GM18499 (cell line): ENCODE measurements at regions not wholly inside any gene's neighbourhood (a gene's known extent, or its start where the extent isn't known, plus 50 kb on each side); places are given as distances from the start of the nearest gene placed in this dataset.
"Not testable (repeated sequence)": the region's sequence is repeated elsewhere in the genome, so short reads cannot be mapped to it uniquely, and the experiment has no call there.

Experiments
- ATAC-seq: cut with Tn5 transposase; IDR thresholded peaks from one replicate; pipeline ENCODE4 v1.9.1; 2021; ENCODE audit warnings: moderate number of reproducible peaks; ENCODE audit not compliant: insufficient read depth, unreplicated experiment

DNA sequence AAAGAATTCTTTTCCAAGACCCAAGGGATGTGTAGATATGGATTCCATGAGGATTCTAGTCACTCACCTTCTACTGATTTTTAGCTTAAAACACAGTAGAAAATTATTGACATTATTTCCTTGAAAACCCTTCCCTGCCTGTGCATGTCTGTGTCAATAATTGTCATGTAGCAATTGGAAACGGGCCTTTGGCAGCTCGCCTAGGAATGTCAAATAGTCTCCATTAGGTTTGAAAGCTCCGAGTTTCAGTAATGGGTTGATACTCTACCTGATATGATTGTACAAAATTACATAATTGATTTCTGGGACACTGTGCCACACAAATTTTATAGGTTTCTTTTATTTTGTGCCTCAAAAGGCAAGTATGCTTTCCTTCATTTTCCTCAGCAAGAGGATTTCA is 515.2 kb upstream of the ARID1B start:
- ATAC-seq = no peak

DNA sequence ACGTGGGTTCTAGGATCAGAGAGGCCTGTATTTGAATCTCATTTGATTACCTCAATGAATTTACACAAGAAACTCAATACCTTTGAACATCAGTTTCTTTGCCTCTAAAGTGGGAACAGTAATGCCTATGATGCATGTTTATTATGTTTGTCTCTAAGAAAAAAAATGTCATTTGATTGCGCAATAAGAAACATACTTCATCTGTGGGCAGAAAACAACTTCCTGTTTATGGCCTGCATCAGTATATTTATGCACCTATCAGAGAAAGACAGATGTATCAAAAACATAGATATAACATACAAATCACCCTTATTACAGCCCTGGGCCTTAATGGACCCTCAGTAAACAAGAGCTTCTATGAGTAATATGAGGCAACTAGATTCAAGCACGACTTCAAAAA is 516.4 kb upstream of the ARID1B start:
- no peak for ATAC-seq

DNA sequence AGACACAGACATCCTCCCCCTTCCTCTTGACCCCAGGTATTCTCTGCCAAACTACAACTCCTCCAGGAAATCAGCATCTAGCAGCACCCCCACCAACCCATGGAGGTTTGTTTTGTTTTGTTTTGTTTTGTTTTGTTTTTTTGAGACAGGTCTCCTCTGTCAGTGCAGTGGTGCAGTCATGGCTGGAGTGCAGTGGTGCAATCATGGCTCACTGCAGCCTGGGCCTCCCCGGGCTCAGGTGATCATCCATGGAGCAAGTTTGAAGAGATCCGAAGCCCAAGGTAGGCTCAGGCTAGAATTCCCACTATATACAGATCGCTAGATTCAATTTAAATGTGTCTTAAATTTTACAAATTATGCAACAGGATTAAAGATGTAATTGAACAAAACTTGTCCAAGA is 518.2 kb upstream of the ARID1B start:
- no peak for ATAC-seq

DNA sequence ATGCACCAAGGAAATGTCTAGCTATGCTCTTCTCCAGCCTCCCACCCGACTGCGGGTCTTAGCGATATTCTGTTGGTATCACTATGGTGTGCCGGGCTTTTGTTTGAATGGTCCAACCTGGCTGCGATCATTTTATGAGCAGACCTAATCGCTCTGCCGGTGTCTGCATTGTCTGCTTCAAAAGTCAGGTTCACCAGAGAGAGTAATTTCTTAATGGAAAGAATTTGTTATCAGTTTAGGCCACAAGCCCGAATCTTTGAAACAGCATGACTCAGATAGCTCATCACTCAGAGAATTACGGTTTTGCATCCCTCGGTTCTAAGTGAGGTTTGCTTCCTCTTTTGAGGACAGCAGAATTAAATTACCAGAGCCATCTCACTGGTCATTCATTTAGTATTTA is 521.0 kb upstream of the ARID1B start:
- ATAC-seq = no peak

DNA sequence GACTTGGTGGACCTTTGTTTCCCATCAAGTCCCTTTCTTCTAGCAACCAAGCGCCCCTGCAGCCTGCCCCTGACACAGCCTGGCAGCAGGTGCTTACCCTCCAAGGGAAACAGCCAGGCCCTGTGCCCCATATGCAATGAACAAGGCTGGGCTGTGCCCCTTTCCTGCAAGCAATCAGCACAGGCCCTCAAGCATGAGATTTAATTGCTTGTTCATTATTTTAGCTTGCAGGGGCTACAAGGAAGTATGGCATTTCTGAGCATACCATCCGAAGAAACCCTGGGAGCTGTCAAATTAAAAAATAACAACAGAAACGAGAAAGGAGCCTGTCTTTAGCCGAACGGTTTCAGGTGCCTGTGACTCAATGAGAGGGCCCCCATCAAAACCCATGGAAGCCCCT is 522.9 kb upstream of the ARID1B start:
- ATAC-seq = no peak

DNA sequence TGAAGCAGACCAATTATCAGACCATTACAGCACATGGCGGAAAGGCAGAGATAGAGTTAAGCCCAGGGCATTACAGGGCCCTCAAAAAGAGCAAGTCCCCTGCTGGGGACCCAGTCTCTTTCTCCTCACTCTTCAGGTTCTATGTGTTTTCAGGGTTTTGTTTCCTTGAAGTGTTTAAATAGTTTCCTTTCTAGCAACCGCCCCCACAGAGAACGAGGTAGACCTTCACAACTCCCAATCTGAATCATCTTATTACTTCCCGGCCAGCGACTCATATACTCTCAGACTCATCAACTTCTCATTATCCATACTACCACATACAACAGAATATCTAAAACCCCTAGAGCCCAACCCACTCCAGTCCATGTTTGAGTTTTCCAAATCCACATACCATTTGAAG is 526.6 kb upstream of the ARID1B start:
- ATAC-seq = no peak

DNA sequence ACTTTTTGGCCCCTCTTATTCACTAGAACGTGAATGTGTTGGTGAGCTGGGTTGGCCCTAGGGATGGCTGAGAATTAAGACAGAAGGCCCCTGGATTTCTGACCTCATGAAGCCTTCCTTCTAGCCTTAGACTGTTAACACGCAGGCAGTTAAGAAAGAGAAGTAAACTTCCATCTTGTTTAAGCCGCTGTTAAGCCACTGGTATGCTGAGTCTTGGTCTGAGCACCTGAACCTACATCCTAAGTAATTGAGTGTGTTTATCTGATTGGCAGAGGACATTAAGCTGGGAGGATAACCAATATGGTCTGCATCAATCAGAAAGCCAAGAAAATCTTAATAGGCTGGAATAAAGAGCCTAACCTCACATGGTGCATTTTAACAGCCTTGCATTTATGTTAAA is 535.0 kb upstream of the ARID1B start:
- no peak for ATAC-seq

DNA sequence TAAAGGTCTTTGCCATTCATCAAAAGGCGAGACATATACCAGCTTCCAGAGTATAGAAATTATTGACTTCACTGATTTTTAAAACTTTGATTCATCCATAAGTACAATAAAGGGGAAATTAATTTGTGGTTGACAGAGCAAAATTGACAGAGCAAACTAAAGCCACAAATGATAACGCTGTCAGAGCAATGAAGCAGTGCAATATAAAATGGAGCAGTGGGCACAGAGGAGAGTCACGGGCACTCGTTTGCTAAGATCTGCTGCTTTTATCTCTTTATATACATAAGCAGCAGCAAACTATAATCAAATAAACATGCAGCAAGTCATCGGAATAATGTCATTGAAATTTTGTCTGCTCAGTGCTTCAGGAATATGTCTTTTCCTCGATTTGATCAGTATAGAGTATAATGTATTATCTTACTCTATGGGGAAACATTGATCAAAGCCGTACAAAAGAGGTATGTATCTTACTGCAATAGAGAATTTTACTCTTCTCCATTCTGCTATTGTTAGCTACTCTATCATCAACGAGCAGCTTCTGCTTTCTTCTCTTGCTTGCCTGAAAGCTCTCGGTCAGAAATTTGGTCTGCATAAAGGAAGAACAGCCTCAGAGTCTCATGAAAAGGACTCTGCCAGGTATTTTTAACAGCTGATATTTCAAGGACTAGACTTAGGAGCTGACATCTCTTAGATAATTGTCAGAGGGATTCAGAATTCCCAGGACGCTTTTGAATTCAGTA is 546.0 kb upstream of the ARID1B start:
- no peak for ATAC-seq

DNA sequence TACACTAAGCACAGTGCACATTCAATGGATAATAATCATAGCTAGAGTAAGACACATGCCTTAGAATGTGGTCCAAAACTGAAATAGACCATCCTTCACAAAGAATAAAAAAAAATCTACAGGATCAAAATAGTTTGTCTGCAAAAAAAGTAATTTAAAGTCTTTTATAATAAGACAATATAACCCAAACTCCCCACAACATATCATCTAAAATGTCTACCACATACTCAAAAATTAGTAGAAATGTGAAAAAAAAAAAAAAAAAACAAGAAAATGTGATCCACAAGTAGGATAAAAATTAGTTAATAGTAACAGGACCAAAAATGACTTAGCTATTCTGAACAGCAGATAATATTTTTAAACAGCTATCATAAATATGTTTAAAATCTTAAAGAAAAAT is 557.2 kb upstream of the ARID1B start:
- ATAC-seq = no peak

DNA sequence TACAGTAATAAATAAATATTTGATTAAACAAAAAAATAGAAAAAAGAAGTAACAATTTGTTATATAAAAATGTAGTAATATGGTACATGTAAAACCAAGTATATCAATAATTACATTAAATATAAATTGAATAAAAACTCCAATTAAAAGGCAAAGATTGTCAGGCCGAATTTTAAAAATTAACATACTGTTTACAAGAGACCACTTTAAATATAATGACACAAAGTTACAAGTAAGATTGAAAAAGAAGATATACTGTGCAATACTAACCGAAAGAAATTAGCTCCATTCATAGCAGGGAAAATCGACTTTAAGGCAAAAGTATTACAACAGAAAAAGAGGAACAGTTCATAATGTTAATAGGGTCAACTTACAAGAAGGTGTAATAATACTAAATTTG is 571.5 kb upstream of the ARID1B start:
- no peak for ATAC-seq

DNA sequence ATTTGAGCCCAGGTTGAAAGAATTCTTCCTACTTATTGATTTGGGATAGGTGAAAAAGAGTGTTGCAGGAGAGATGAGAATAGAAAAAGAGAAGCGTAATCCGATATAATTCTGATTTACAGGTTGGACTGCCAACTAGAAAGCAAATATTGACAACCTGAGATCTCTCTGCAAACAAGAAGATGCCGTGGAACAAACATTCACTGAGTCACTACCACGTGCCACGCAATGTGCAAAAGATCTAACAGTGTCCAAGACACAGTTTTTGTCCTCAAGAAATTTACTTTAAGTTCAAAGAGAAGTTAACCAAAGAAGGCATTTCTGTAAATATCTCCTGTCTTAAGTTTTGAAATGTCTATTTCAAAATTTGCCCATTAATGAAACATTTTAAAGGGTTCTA is 578.0 kb upstream of the ARID1B start:
- no peak for ATAC-seq

DNA sequence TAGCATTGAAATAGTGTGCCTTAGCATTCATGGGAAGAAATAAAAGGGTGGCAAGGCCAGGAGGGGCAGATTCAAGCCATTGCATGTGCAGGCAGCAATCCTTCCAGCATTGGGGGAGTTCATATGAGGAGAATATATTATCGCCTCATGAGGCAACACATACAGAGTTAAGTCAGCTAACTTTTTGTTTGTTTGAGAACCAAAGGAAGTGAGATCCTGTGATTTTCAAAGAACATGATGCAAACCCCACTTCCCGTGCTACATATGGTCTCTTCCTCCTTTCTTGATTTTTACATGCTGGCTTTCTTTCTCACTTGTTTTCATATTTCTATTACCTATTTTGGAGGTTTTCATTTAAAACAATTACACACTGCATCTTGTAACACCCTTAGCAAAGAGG is 579.7 kb upstream of the ARID1B start:
- ATAC-seq = no peak

DNA sequence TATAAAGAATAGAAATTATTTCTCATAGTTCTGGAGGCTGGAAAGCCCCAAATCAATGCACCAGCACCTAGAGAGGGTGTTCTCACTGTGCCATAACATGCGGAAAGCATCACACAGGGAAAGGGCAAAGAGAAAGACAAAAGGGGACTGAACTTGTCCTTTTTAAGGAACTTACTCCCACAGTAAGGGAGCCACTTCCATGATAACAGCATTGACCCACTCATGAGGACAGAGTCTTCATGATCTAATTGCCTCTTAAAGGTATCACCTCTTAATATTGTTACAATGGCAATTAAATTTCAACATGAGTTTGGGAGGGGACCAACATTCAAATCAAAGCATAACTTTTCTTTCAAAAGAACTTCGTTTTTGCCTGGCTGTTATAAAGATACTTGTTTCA is 582.2 kb upstream of the ARID1B start:
- no peak for ATAC-seq

DNA sequence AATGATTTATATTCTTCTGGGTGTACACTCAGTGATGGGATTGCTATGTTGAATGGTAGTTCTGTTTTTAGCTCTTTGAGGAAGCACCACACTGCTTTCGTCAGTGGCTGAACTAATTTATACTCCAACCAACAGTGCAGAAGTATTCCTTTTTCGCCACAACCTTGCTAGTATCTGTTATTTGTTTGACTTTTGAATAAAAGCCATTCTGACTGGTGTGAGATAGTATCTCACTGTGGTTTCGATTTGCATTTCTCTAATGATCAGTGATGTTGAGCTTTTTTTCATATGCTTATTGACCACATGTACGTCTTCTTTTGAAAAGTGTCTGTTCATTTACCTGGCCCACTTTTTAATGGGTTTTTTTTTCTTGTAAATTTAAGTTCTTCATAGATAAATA is 583.8 kb upstream of the ARID1B start:
- ATAC-seq = no peak

DNA sequence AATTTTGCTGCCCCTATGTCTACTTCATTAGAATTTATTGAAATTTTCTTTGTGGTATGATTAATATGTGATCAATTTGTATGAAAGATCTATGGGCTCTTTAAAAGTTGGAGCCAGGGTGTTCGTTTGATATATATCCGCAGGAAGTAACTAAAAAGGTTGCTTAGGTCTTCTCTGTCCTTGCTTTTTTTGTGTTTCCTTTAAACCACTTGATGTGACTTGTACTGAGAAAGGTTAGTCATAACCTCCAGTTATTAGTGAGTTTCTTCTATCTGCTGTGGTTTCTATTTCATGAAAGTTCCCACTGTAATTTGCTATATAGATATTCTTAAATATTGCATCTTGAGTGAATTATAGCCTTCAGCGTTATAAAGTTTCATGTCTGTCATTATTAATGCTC is 585.3 kb upstream of the ARID1B start:
- ATAC-seq = peak; percentile 91

DNA sequence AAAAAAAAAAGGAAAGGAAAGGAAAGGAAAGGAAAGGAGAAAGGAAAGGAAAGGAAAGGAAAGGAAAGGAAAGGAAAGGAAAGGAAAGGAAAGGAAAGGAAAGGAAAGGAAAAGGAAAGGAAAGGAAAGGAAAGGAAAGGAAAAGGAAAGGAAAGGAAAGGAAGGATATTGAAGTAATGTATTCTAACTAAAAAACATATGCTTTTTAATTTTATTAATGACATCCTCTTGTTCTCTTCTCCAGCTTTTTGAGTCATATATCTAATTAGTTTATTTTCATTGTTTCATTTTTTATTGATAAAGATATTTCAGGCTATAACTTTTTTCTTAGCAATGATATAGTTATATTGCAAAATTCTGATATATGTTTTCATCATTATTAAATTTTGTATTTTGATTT is 585.8 kb upstream of the ARID1B start:
- not testable (repeated sequence) for ATAC-seq

DNA sequence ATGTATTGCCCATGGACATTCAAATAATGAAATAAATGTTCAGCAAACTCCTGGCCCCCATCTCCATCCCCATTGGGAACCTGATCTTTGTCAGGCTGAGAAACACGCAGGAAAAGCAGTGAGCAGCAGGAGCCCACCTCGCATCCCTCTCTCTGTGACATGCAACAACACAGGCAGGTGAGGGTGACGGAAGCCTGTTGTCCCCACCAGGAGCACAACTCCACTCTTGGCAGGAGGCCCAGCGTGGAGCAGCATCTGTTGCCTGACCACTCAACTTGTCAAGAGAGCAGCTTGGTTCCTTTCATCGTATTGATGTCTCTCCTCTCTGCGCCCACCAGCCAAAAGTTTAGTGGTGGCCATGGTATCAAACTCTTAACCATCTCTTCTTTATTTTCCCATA is 586.9 kb upstream of the ARID1B start:
- ATAC-seq = no peak

DNA sequence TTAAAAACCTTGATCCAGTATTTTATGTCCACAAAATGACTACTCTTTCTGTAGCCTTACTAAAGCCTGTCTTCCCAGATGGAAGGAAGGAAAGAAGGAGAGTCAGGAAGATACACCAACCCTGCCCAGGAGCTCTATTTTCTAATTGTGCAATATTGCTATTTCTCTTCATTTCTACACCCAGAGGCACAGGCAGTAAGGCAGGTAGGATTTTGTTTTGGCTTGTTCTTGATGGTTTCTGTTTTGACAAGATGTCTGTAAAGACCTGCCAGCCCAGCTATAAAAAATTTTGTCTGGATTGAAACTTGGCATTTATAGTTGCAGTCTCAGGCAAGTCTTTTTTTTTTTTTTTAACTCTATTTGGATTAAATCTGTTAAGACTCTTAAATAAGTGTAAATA is 587.5 kb upstream of the ARID1B start:
- no peak for ATAC-seq

DNA sequence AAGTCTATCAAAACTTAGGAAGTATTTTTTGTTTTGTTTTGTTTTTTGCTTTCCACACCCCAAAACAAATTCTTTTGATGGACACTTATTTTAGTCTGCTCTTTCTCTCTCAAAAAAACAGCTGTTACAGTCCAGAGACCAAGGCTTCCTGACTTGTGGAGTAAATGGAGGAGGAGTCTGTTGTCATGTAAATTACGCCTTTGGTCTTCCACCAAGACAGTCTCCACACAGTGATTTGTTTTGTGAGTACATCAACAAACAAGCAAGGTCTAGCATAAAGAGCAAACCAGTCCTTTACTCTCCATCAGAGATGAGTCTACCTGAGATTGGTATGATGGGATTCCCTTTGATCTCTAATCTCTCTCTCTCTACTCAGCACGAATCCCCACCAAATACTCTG is 588.0 kb upstream of the ARID1B start:
- no peak for ATAC-seq

DNA sequence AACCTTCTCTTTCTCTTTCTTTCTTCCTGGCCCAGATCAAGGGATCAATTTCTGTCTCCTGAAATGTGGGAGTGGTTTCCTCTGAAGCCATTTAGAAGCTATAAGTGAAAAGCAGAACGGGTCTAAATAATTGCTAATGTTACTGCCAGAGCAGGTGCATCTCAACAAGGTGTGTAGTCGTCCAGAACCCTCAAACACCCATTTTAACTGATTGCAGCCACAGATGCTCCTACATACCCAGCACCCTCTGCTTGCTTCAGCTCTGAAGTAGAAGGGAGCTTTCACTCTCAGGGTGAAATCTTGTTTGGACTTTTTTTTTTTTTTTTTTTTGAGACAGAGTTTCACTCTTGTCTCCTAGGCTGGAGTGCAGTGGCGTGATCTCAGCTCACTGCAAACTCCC is 592.1 kb upstream of the ARID1B start:
- ATAC-seq = no peak

DNA sequence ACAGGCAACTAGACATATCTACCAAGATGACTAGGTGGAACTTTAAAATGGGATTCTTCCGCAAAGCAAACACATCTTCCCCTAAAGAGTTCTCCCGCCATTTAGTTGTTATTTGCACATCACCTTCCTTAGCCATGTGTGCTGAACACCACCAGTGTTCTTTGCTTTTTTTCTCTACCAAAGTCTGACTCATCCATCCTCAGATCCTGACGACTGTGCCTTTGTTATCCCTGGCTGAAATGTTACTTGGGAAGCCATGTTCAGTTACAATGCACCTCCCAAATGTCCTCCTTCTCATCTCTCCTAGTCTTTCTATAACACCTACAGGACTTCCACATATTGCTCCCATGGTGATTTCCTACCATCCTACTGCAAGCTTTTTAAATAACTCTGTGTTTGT is 593.5 kb upstream of the ARID1B start:
- ATAC-seq = no peak

DNA sequence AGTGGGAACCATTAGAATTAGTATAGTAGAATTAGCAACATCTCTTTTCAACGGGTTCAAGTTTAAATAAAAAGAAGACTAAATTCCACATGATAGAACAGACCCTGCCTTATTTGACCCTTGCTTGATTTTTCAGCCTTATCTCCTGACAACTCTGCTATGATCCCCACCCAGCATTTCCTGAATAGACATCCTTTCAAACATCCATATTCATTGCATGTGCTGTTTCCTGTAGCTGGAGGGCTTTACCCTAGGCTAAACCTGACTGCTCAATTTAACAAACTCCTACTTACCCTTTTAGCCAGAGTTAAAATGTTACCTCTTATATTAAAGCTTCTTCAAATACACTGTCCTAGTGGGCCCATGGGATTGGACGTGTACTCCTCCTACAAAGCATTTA is 594.8 kb upstream of the ARID1B start:
- no peak for ATAC-seq

DNA sequence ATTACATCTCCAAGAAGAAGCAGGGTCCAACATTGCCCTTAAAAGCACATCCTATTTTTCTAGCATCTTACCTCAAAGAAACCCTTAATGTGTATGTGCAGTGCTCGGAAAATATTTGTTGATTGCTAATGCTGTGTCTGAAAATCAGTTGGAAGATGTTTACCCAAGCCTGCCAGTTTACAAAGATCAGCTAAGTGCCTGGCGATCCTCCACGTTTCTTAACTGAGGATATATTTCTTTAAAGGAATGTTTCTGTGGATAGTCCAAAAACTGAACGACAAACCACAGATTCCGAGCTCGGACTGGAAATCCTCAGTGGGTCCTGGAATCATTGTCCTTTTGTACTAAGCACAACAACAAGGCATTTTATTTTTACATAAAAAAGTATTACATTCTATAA is 595.7 kb upstream of the ARID1B start:
- ATAC-seq = no peak
